A673 (cell line): ENCODE measurements at regions not wholly inside any gene's neighbourhood (a gene's known extent, or its start where the extent isn't known, plus 50 kb on each side); places are given as distances from the start of the nearest gene placed in this dataset.

Experiments used
- EZH2 ChIP-seq: fragments of 200-600 bp; sonication (generic); IDR thresholded peaks from 2 replicates; pipeline ENCODE4 v1.6.1; 2017; ENCODE audit warnings: borderline replicate concordance, low read depth, mild to moderate bottlenecking, mixed read lengths, antibody characterized with exemption, low read length; ENCODE audit not compliant: poor library complexity, severe bottlenecking
- TF ChIP-seq, protein P1 (sequence below): fragments of 300-800, 200-600 bp; sonication (generic); conservative IDR thresholded peaks from 2 replicates; pipeline ENCODE4 v1.5.1; 2017; ENCODE audit warnings: low read depth, mild to moderate bottlenecking, antibody characterized with exemption, low read length, moderate library complexity, mixed read lengths

DNA sequence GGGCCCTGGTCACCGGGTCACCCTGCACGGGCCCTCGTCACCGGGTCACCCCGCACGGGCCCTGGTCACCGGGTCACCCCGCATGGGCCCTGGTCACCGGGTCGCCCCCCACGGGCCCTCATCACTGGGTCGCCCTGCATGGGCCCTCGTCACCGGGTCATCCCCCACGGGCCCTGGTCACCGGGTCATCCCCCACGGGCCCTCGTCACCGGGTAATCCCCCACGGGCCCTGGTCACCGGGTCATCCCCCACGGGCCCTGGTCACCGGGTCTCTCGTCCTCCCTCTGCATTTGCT lies 77.6 kb downstream of the RIPK4 start:
- TF ChIP-seq, protein P1, sequence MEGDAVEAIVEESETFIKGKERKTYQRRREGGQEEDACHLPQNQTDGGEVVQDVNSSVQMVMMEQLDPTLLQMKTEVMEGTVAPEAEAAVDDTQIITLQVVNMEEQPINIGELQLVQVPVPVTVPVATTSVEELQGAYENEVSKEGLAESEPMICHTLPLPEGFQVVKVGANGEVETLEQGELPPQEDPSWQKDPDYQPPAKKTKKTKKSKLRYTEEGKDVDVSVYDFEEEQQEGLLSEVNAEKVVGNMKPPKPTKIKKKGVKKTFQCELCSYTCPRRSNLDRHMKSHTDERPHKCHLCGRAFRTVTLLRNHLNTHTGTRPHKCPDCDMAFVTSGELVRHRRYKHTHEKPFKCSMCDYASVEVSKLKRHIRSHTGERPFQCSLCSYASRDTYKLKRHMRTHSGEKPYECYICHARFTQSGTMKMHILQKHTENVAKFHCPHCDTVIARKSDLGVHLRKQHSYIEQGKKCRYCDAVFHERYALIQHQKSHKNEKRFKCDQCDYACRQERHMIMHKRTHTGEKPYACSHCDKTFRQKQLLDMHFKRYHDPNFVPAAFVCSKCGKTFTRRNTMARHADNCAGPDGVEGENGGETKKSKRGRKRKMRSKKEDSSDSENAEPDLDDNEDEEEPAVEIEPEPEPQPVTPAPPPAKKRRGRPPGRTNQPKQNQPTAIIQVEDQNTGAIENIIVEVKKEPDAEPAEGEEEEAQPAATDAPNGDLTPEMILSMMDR = no peak
- TF ChIP-seq EZH2 = no peak
